Suppressor macrophage treated with lipopolysaccharide for 1 hour (primary cell): ENCODE measurements at regions not wholly inside any gene's neighbourhood (a gene's known extent, or its start where the extent isn't known, plus 50 kb on each side); places are given as distances from the start of the nearest gene placed in this dataset.
A peak's percentile ranks its signal among the peaks of the same experiment; 100 is the strongest.

ENCODE experiments used
- DNase-seq, 3 donors: peaks; one replicate each; pipeline ENCODE4 v3.0.0-alpha.2; 2020 to 2022

- no peak for DNase-seq
Measured at GRCh38 chr10:92747066-92747465, 57.3 kb downstream of the HHEX start.

GRCh38 chr10:92747600-92747999, 57.8 kb downstream of the HHEX start:
- DNase-seq = no peak

- DNase-seq = peak; percentile 42 to 66 (median 63)
Measured at GRCh38 chr10:92750791-92751533, 61.2 kb downstream of the HHEX start.

GRCh38 chr10:92751534-92751811, 61.7 kb downstream of the HHEX start:
- DNase-seq = no peak

GRCh38 chr10:92751827-92752226, 62.1 kb downstream of the HHEX start:
- DNase-seq = no peak

GRCh38 chr10:92753865-92754264, 64.1 kb downstream of the HHEX start:
- DNase-seq = no peak

GRCh38 chr10:92755725-92756124, 66.0 kb downstream of the HHEX start:
- no peak for DNase-seq

GRCh38 chr10:92756201-92757065, 66.7 kb downstream of the HHEX start:
- DNase-seq = peak; percentile 32 to 68 (median 60)

- DNase-seq = peak; percentile 83 to 90 (median 86)
Measured at GRCh38 chr10:92757066-92757710, 67.4 kb downstream of the HHEX start.

- DNase-seq = no peak
Measured at GRCh38 chr10:92757711-92758104, 68.0 kb downstream of the HHEX start.

- DNase-seq = no peak
Measured at GRCh38 chr10:92758594-92758993, 68.8 kb downstream of the HHEX start.

GRCh38 chr10:92760609-92761008, 70.9 kb downstream of the HHEX start:
- DNase-seq = peak; percentile 31 to 60 (median 45)

- no peak for DNase-seq
Measured at GRCh38 chr10:92761571-92761970, 71.8 kb downstream of the HHEX start.

- no peak for DNase-seq
Measured at GRCh38 chr10:92763634-92764155, 73.9 kb downstream of the HHEX start.

GRCh38 chr10:92766451-92766850, 76.7 kb downstream of the HHEX start:
- DNase-seq = no peak

- DNase-seq = no peak
Measured at GRCh38 chr10:92768104-92768503, 78.3 kb downstream of the HHEX start.

GRCh38 chr10:92773776-92774175, 74.5 kb upstream of the EXOC6 start:
- no peak for DNase-seq

- DNase-seq = no peak
Measured at GRCh38 chr10:92778091-92778490, 70.2 kb upstream of the EXOC6 start.

- no peak for DNase-seq
Measured at GRCh38 chr10:92785118-92785517, 63.2 kb upstream of the EXOC6 start.

- DNase-seq = no peak
Measured at GRCh38 chr10:92787557-92788152, 60.7 kb upstream of the EXOC6 start.

GRCh38 chr10:92789067-92789466, 59.3 kb upstream of the EXOC6 start:
- DNase-seq = no peak

GRCh38 chr10:92789786-92790185, 58.5 kb upstream of the EXOC6 start:
- DNase-seq = peak; percentile 43 to 53 (median 46)

- peak; percentile 43 to 83 (median 74) for DNase-seq
Measured at GRCh38 chr10:92790440-92790839, 57.9 kb upstream of the EXOC6 start.
